Activated CD4-positive, CD25-positive, alpha-beta regulatory T cell (primary cell): ENCODE measurements at regions not wholly inside any gene's neighbourhood (a gene's known extent, or its start where the extent isn't known, plus 50 kb on each side); places are given as distances from the start of the nearest gene placed in this dataset.

ENCODE experiments used
- DNase-seq, 4 experiments: peaks; one replicate each; lab custom pipeline; 2025; lab: John Stamatoyannopoulos, UW

GRCh38 chr6:113344969-113345368 is 512.2 kb upstream of the MARCKS start:
- no peak for DNase-seq

DNA sequence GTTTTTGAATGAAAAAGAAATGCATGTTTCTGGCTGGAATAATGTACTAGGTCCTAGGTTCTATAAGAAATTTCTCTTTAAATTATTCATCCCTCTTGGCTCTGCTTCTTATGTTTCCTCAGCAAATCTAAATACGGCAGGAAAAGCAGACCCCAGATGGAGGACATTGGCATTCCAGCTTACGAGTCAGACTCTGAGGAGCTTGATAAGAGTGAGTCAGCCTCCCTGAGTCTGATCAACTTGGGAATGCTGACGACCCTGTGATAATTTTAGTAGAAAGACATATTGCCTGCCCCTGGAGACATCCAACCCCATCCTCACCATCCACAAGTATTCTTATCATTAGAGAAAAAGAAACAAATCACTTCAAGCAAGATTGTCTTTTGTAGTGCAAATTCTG is 509.7 kb upstream of the MARCKS start:
- DNase-seq = no peak

- DNase-seq = no peak
Measured at GRCh38 chr6:113350461-113350860, 506.7 kb upstream of the MARCKS start.

DNA sequence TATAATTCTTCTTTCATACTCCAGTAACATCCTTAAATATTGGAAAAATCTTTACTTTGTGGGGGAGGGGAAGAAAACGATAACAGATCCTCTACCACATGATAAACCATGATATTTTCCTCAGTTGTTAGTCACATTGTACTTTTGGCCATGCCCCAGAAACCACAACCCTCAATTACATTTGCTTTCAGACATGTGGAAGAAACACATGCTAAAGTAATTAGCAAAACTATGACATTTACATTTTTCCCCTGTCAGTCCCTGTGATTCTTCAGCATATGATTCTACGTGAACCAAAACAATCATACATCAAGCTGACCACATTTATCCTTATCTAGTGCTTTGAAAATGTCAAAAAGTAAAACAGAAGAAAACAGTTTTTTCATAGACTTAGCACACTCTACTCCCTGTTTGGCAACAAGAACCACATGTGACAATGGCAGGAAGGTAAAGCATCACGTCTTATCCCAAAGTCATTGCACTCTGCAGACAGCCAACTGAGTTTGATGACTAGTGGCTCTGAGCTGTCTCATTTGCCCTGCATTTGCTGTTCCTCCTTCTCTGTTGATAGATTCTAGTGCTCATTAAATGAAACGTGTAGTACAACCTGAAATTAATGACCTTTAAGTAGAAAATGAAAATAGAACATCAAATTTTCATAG is 505.8 kb upstream of the MARCKS start:
- no peak for DNase-seq

GRCh38 chr6:113352029-113352801 is 504.9 kb upstream of the MARCKS start:
- no peak for DNase-seq

GRCh38 chr6:113352831-113353230 is 504.3 kb upstream of the MARCKS start:
- no peak for DNase-seq

- DNase-seq = no peak
Measured at GRCh38 chr6:113353392-113353791, 503.8 kb upstream of the MARCKS start.

DNA sequence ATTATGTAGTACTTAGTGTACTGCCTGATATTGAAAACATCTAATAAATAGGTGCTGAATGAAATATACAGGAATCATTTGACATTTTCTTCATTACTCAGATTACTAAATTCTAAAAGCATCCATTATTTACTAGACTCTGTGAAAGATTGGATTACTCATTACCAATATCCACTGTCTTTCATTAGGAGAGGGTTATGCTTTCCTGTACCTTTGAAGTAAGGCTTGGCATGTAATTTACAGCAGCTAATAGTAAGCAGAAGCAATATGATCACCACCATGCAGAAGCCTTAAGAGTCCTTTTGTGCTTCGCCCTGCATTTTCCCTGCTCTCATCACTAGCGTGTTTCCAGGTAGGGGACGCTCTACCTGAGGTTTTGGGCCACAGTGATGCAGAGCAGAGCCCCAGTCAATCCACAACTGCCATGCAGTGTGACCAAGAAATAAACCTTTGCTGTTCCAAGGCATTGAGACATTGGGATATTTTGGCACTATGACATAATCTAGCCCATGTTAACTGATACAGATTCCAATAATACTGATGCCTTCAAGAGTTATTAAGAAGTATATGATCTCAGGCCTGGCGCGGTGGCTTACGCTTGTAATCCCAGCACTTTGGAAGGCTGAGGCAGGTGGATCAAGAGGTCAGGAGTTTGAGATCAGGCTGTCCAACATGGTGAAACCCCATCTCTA is 502.8 kb upstream of the MARCKS start:
- no peak for DNase-seq

DNA sequence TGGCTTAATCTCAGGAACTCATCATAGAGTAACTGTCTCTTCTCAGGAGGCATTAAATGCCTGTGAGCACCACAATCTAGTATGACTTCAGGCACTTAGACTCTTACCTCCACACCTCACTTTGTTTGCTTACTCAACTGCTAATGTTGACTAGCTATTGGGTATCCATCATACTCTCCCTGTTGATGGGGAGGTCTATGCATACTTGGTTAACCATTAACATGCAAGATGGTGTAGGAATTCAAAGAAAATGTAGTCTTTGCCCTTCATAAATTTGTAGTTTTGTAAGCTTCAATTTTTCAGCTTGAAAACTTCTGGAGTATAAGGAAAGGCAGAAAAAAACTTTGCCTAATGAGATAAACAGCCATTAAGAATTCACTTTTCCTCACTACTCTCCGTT is 501.0 kb upstream of the MARCKS start:
- no peak for DNase-seq

GRCh38 chr6:113357041-113357440 is 500.1 kb upstream of the MARCKS start:
- no peak for DNase-seq

DNA sequence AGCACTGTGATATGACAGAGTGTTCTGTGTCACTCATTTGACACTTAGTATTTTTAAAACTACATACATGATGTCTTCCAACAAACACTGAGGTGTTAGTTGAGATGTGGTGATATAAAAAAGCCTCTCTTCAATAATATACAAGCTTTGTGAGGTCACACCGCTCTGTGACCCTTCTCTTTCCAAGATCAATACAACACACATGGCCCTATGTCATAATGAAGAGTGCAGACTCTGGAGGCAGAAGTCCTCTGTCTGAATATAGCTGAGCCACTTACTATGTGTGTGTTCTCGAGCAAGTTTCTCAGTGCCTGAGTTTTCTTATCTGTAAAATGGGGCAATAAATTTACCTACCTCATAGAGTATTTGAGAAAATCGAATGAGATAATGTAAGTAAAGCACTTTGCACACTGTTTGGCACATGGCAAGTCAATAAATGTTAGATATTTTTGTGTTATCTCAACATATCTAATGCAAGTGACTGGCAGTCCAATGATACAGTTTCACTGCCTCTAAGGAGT is 499.0 kb upstream of the MARCKS start:
- DNase-seq = no peak

- DNase-seq = no peak
Measured at GRCh38 chr6:113359155-113360140, 497.7 kb upstream of the MARCKS start.

DNA sequence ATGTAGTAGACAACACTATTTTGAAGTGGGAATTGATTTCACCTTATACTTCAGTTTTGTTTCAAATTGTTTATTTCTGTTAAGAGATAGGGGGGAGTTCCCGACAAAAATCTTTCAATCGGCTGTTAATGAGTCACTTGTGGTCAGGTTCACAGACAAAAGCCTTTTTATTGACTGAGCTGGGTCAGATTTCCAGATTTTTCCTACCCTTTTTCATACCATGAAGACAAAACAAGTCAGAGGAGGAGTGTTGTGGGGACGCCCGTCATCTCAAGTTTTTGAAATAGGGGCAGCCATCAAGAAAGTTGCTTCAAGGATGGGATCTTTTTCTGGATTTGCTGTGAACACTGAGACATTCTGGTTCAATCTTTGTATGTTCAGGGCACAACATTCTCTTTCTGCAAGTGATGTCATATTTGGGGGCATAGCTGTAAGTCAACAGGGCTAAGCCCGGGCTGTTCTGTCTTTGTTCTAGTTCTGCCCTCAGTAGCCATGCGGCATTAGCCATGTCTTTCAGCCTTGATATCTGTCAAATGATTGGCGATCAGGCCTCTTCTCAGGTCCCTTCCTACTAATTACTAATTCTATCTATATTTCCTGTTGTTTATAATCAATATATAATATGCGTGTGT is 496.0 kb upstream of the MARCKS start:
- no peak for DNase-seq

- DNase-seq = no peak
Measured at GRCh38 chr6:113362301-113363047, 494.7 kb upstream of the MARCKS start.

DNA sequence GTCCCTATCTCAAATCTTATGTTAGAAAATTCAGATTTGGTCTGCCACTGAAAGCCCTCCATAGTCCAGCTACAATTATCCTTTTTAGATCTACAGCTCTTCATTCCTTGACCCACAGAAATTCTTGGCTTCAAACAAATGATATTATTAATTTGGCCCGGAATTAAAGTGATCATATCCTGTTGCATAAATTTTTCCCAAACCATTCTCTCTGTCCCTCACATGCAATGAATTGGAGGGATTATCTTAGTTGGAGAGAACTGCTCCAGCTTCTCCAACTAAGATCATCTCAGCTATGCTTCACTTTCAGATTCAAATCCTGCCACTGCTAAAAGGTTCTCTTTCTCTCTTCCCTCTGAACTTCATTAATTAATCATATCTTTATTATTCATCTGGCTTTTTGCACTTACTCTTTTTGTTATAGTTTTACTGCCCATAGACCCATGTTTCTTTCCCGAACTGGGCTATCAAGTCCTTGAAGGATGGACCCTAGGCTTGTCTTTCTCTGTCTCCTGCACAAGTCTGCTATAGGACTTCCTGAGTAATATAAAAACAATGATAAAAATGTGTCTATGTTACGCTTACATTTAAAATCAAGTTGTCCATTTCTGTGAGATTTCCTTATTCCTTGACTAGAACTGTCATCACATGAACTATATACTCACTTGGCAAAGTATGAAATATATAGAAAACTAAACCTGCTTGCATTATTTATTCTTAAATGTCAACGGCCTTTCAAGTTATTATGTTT is 493.9 kb upstream of the MARCKS start:
- DNase-seq = no peak

GRCh38 chr6:113363866-113364265 is 493.3 kb upstream of the MARCKS start:
- no peak for DNase-seq

DNA sequence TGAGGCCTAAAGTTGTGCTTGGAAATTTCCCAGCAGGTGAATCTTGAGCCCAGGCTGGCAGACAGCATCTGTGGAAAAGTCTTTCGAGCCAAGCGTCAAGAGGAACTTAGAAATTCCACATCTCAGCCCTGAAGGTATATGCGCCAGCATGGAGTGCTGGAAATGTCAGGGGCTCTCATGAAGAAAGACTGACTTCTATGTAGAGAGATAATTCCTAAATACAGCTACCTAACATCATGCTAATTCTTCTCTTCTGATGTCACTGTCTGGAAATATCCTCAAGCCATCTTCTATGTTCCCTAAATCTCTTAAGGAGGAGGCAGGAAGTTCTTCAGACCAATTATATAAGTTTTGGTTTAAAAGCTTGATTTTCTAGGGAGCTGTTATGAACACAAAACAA is 492.4 kb upstream of the MARCKS start:
- no peak for DNase-seq

DNA sequence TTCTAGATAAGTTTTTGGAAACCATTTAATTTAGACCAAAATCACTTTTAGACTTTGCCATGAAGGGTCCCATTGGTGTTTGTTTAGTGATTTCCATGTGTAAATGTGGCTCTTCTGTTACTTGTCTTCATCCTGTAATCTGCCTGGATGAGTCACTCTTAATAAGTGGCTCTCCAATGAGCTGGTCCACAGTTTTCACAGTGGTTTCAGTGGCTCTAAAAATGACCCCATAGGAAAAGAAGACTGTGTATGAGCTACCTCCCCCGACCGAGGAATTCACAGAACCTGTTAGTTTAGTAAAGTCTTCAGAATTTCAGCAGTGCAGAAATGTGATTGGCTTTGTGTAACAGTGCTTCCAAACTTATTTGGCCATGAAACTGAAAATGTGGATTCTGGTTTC is 492.0 kb upstream of the MARCKS start:
- DNase-seq = no peak

DNA sequence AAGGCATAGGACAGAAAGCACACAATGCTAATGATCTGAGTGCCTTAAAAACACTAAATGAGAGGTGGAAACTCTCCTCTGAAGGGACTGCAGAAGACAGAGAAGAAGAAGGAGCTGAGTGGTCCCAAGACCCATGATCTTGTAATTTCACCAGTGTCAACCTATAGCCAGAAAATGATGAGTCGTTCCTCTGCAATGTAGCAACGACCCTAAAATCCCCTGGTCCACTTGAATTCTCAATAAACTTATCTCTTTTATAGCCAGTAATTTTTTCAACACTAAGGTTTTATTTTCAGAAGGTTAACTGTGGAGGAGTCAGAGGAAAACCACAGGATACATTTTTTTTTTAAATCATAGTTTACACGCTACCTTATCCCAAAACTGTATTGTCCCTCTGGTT is 490.6 kb upstream of the MARCKS start:
- no peak for DNase-seq
